GM23338 (cell line): ENCODE measurements at regions not wholly inside any gene's neighbourhood (a gene's known extent, or its start where the extent isn't known, plus 50 kb on each side); places are given as distances from the start of the nearest gene placed in this dataset. TPM values are rescaled to one million over a fixed set of nuclear protein-coding genes. Genes with fewer than 3 reads are reported as not detected.

ENCODE experiments used
- ETS1 ChIP-seq: IDR thresholded peaks from 2 replicates; pipeline ENCODE4 v1.6.1; 2016; ENCODE audit warnings: antibody characterized with exemption
- small RNA-seq: library from RNA; depleted of rRNA; stranded (forward); fragments of <200 nt; gene quantifications from one replicate; pipeline ENCODE3, GENCODE V24; 2014; ENCODE audit warnings: low replicate concordance
- TF ChIP-seq, protein P1 (sequence below): fragments of 250-450 bp; sonication (Bioruptor Pico); IDR thresholded peaks from 2 replicates; pipeline ENCODE4 v1.5.0; 2020; ENCODE audit warnings: mild to moderate bottlenecking, moderate library complexity

- TF ChIP-seq, protein P1, sequence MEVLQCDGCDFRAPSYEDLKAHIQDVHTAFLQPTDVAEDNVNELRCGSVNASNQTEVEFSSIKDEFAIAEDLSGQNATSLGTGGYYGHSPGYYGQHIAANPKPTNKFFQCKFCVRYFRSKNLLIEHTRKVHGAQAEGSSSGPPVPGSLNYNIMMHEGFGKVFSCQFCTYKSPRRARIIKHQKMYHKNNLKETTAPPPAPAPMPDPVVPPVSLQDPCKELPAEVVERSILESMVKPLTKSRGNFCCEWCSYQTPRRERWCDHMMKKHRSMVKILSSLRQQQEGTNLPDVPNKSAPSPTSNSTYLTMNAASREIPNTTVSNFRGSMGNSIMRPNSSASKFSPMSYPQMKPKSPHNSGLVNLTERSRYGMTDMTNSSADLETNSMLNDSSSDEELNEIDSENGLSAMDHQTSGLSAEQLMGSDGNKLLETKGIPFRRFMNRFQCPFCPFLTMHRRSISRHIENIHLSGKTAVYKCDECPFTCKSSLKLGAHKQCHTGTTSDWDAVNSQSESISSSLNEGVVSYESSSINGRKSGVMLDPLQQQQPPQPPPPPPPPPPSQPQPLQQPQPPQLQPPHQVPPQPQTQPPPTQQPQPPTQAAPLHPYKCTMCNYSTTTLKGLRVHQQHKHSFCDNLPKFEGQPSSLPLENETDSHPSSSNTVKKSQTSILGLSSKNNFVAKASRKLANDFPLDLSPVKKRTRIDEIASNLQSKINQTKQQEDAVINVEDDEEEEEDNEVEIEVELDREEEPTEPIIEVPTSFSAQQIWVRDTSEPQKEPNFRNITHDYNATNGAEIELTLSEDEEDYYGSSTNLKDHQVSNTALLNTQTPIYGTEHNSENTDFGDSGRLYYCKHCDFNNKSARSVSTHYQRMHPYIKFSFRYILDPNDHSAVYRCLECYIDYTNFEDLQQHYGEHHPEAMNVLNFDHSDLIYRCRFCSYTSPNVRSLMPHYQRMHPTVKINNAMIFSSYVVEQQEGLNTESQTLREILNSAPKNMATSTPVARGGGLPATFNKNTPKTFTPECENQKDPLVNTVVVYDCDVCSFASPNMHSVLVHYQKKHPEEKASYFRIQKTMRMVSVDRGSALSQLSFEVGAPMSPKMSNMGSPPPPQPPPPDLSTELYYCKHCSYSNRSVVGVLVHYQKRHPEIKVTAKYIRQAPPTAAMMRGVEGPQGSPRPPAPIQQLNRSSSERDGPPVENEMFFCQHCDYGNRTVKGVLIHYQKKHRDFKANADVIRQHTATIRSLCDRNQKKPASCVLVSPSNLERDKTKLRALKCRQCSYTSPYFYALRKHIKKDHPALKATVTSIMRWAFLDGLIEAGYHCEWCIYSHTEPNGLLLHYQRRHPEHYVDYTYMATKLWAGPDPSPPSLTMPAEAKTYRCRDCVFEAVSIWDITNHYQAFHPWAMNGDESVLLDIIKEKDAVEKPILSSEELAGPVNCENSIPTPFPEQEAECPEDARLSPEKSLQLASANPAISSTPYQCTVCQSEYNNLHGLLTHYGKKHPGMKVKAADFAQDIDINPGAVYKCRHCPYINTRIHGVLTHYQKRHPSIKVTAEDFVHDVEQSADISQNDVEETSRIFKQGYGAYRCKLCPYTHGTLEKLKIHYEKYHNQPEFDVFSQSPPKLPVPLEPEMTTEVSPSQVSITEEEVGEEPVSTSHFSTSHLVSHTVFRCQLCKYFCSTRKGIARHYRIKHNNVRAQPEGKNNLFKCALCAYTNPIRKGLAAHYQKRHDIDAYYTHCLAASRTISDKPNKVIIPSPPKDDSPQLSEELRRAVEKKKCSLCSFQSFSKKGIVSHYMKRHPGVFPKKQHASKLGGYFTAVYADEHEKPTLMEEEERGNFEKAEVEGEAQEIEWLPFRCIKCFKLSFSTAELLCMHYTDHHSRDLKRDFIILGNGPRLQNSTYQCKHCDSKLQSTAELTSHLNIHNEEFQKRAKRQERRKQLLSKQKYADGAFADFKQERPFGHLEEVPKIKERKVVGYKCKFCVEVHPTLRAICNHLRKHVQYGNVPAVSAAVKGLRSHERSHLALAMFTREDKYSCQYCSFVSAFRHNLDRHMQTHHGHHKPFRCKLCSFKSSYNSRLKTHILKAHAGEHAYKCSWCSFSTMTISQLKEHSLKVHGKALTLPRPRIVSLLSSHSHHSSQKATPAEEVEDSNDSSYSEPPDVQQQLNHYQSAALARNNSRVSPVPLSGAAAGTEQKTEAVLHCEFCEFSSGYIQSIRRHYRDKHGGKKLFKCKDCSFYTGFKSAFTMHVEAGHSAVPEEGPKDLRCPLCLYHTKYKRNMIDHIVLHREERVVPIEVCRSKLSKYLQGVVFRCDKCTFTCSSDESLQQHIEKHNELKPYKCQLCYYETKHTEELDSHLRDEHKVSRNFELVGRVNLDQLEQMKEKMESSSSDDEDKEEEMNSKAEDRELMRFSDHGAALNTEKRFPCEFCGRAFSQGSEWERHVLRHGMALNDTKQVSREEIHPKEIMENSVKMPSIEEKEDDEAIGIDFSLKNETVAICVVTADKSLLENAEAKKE (CRISPR knock-in tag), result no peak
- no peak for TF ChIP-seq ETS1
Measured at GRCh38 chr2:129929321-129930290, 49.9 kb upstream of the RAB6C start (continued).

Small RNAs in the stretch of these regions (small RNA-seq; reads per million reads assigned to genes)
- not detected for gene RNA5SP103
